ENCODE measurements at regions not wholly inside any gene's neighbourhood (a gene's known extent, or its start where the extent isn't known, plus 50 kb on each side); places are given as distances from the start of the nearest gene placed in this dataset.
"Not testable (repeated sequence)": the region's sequence is repeated elsewhere in the genome, so short reads cannot be mapped to it uniquely, and the experiment has no call there.

- ChIA-PET POLR2A (interaction anchor here (1.1 to 1.3 kb wide), 2 partner anchors 12 to 24 kb away, joined by 3 read pairs; no protein-coding TSS in a partner anchor), CTCF (no interaction called here)
- Mint-ChIP-seq H3K36me3 (ENCODE audit: insufficient read depth, unreplicated experiment) (no peaks in the 10 kb centered on the region), H3K4me3 (ENCODE audit: unreplicated experiment) (no peak overlapping the region), H3K27me3 (ENCODE audit: insufficient read depth, unreplicated experiment) (peaks cover 30% of the 10 kb centered on the region), H3K9me3 (ENCODE audit: unreplicated experiment) (no peaks in the 10 kb centered on the region), H3K27ac (ENCODE audit: low read depth, unreplicated experiment) (no peak overlapping the region), H3K4me1 (ENCODE audit: insufficient read depth, unreplicated experiment) (peaks cover 6% of the 10 kb centered on the region)
- intact Hi-C loops (cut with micrococcal nuclease), result no loop called here
- no peak for TF ChIP-seq CTCF (IDR thresholded peaks at IDR 0.05; ENCODE audit: unreplicated experiment)
- BruUV-seq (replicated peaks), result no TSS peak
- peak; percentile 72 for DNase-seq (ENCODE audit: unreplicated experiment)
Observed at GRCh38 chr12:131511391-131511802, 199.5 kb upstream of the SFSWAP start.

- ChIA-PET CTCF (no interaction called here), POLR2A (interaction anchor here (0.6 kb wide), 1 partner anchor 42 kb away, joined by 3 read pairs; no protein-coding TSS in a partner anchor)
- Mint-ChIP-seq H3K4me1 (ENCODE audit: insufficient read depth, unreplicated experiment) (peaks cover 6% of the 10 kb centered on the region), H3K27me3 (ENCODE audit: insufficient read depth, unreplicated experiment) (peaks cover 27% of the 10 kb centered on the region), H3K27ac (ENCODE audit: low read depth, unreplicated experiment) (no peak overlapping the region), H3K36me3 (ENCODE audit: insufficient read depth, unreplicated experiment) (no peaks in the 10 kb centered on the region), H3K4me3 (ENCODE audit: unreplicated experiment) (no peak overlapping the region), H3K9me3 (ENCODE audit: unreplicated experiment) (no peaks in the 10 kb centered on the region)
- intact Hi-C loops (cut with micrococcal nuclease), result no loop called here
- no peak for DNase-seq (ENCODE audit: unreplicated experiment)
- BruUV-seq (replicated peaks), result no TSS peak
- TF ChIP-seq CTCF (IDR thresholded peaks at IDR 0.05; ENCODE audit: unreplicated experiment), result no peak
Observed at GRCh38 chr12:131511803-131512561, 198.9 kb upstream of the SFSWAP start.

- no TSS peak for BruUV-seq (replicated peaks)
- Mint-ChIP-seq H3K27ac (ENCODE audit: low read depth, unreplicated experiment) (no peak overlapping the region), H3K36me3 (ENCODE audit: insufficient read depth, unreplicated experiment) (no peaks in the 10 kb centered on the region), H3K4me1 (ENCODE audit: insufficient read depth, unreplicated experiment) (peaks cover 6% of the 10 kb centered on the region), H3K4me3 (ENCODE audit: unreplicated experiment) (no peak overlapping the region), H3K9me3 (ENCODE audit: unreplicated experiment) (no peaks in the 10 kb centered on the region), H3K27me3 (ENCODE audit: insufficient read depth, unreplicated experiment) (peaks cover 19% of the 10 kb centered on the region)
- intact Hi-C loops (cut with micrococcal nuclease), result no loop called here
- ChIA-PET POLR2A (no interaction called here), CTCF (no interaction called here)
- no peak for TF ChIP-seq CTCF (IDR thresholded peaks at IDR 0.05; ENCODE audit: unreplicated experiment)
- DNase-seq (ENCODE audit: unreplicated experiment), result no peak
Observed at GRCh38 chr12:131513606-131514005, 197.3 kb upstream of the SFSWAP start.

- H3K4me1 Mint-ChIP-seq (ENCODE audit: insufficient read depth, unreplicated experiment); H3K36me3 Mint-ChIP-seq (ENCODE audit: insufficient read depth, unreplicated experiment); BruUV-seq (replicated peaks); POLR2A ChIA-PET; intact Hi-C loops (cut with micrococcal nuclease); CTCF ChIA-PET; DNase-seq (ENCODE audit: unreplicated experiment); H3K9me3 Mint-ChIP-seq (ENCODE audit: unreplicated experiment); H3K4me3 Mint-ChIP-seq (ENCODE audit: unreplicated experiment); H3K27ac Mint-ChIP-seq (ENCODE audit: low read depth, unreplicated experiment): not testable (repeated sequence)
- H3K27me3 Mint-ChIP-seq (ENCODE audit: insufficient read depth, unreplicated experiment), result peaks cover 82% of the 10 kb centered on the region
Observed at GRCh38 chr12:131520553-131520952, 190.3 kb upstream of the SFSWAP start.

Measured in MCF 10A (cell line).